ENCODE measurements at regions not wholly inside any gene's neighbourhood (a gene's known extent, or its start where the extent isn't known, plus 50 kb on each side); places are given as distances from the start of the nearest gene placed in this dataset.

GRCh38 chr2:196290136-196290535 lies 118.8 kb upstream of the STK17B start:
- TF ChIP-seq, protein P1, sequence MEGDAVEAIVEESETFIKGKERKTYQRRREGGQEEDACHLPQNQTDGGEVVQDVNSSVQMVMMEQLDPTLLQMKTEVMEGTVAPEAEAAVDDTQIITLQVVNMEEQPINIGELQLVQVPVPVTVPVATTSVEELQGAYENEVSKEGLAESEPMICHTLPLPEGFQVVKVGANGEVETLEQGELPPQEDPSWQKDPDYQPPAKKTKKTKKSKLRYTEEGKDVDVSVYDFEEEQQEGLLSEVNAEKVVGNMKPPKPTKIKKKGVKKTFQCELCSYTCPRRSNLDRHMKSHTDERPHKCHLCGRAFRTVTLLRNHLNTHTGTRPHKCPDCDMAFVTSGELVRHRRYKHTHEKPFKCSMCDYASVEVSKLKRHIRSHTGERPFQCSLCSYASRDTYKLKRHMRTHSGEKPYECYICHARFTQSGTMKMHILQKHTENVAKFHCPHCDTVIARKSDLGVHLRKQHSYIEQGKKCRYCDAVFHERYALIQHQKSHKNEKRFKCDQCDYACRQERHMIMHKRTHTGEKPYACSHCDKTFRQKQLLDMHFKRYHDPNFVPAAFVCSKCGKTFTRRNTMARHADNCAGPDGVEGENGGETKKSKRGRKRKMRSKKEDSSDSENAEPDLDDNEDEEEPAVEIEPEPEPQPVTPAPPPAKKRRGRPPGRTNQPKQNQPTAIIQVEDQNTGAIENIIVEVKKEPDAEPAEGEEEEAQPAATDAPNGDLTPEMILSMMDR (IDR thresholded peaks at IDR 0.05; ENCODE audit: control insufficient read depth, extremely low read depth, insufficient read depth), result no peak
- H3K4me3 ChIP-seq (ENCODE audit: low read depth, low read length), result no peak overlapping the region
- no peak for DNase-seq (ENCODE audit: low read depth)

- TF ChIP-seq, protein P1 (IDR thresholded peaks at IDR 0.05; ENCODE audit: control insufficient read depth, extremely low read depth, insufficient read depth), result no peak
- no peak for DNase-seq (ENCODE audit: low read depth)
- no peak overlapping the region for H3K4me3 ChIP-seq (ENCODE audit: low read depth, low read length)
Measured at GRCh38 chr2:196290569-196290968, 119.2 kb upstream of the STK17B start.

DNA sequence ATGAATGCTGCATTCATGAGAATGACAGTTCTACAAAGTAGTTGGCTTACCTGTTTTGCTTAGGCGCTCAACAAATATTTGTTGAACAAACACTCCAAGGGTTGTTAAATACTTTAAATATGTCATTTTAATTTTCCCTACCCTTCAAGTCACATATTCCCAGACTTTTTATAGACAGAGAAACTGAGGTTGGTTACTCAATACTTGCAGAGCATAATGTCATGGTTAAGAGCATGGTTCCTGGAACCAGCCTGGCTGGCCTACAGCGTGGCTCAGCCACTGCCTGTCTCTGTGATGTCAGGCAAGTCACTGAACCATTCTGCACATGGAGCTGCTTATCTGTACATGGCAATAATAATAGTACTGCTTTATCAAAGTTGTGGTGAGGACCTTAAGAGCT lies 120.0 kb upstream of the STK17B start:
- DNase-seq (ENCODE audit: low read depth), result peak; percentile 84
- H3K4me3 ChIP-seq (ENCODE audit: low read depth, low read length), result no peak overlapping the region
- TF ChIP-seq, protein P1 (IDR thresholded peaks at IDR 0.05; ENCODE audit: control insufficient read depth, extremely low read depth, insufficient read depth), result no peak

DNA sequence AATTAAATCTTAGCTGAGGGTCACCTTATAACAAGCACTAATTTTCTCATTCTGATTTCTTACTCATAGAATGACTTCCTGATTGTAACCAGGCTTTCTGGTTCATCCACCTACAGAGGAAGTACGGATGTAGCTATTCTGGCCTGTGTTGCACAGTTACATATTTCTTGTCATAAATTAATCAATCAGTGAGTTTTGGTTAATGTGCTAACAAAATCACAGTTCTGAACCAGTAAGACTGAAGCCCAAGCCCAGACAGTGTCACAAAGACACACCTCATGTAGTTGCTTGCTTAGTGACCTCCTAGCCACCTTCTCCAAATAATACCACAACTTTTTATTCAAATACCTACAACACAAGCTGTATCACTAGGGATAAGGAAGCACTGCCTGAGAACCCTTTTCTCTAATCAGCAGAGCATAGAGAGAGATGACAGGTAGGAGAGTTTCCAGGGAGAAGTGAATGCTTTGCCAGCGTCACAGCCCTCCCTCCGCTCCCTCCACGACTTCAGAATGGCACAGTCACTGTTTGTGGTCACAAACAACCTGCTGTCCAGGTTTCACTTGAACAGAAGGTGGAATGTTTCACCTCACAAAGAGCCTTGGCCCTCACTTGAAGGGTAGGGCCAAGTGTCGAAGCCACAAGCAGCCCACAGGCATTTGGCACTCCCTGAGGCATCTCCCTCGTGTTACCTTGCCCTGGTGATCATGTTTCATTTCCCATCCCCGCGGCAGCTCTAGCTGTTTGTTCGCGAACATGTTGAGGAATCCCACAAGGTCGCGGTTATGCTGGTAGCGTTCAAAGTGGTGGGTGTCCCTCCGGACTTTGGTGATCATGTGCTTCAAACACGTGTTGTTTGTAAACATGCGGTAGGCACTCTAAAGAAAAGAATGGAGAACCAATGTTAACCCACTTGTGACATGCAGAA lies 120.8 kb upstream of the STK17B start:
- TF ChIP-seq, protein P1 (IDR thresholded peaks at IDR 0.05; ENCODE audit: control insufficient read depth, extremely low read depth, insufficient read depth), result no peak
- no peak overlapping the region for H3K4me3 ChIP-seq (ENCODE audit: low read depth, low read length)
- no peak for DNase-seq (ENCODE audit: low read depth)

- TF ChIP-seq, protein P1 (IDR thresholded peaks at IDR 0.05; ENCODE audit: control insufficient read depth, extremely low read depth, insufficient read depth), result no peak
- no peak overlapping the region for H3K4me3 ChIP-seq (ENCODE audit: low read depth, low read length)
- DNase-seq (ENCODE audit: low read depth), result no peak
Measured at GRCh38 chr2:196293751-196294515, 122.6 kb upstream of the STK17B start.

- DNase-seq (ENCODE audit: low read depth), result no peak
- no peak overlapping the region for H3K4me3 ChIP-seq (ENCODE audit: low read depth, low read length)
- TF ChIP-seq, protein P1 (IDR thresholded peaks at IDR 0.05; ENCODE audit: control insufficient read depth, extremely low read depth, insufficient read depth), result no peak
Measured at GRCh38 chr2:196294516-196294909, 123.1 kb upstream of the STK17B start.

All from LNCaP clone FGC (cell line).